ENCODE measurements at regions not wholly inside any gene's neighbourhood (a gene's known extent, or its start where the extent isn't known, plus 50 kb on each side); places are given as distances from the start of the nearest gene placed in this dataset.

- Histone ChIP-seq H3K27me3 (ENCODE audit: insufficient read depth, low read length) (no peaks in the 10 kb centered on the region), H4K5ac (ENCODE audit: insufficient read length, low read depth, low read length) (no peak overlapping the region)
- no peaks in the 10 kb centered on the region for H3K36me3 Mint-ChIP-seq (ENCODE audit: insufficient read depth in 1 of 3, low read depth in 3 of 3)
Measured at GRCh38 chr15:88322461-88322860, 65.9 kb upstream of the NTRK3 start.

More at GRCh38 chr15:88322461-88322860, 65.9 kb upstream of the NTRK3 start:
- no peak overlapping the region for H3K56ac ChIP-seq (ENCODE audit: insufficient read length, low read depth, low read length)
- no peak overlapping the region for H3K23ac ChIP-seq (ENCODE audit: insufficient read length, low read depth, low read length)
- H4K8ac ChIP-seq (replicated peaks; ENCODE audit: insufficient read length, low read depth, low read length) = no peak overlapping the region
- H2BK20ac ChIP-seq (ENCODE audit: low read depth, low read length, poor library complexity, severe bottlenecking) = no peak overlapping the region
- H4K91ac ChIP-seq (ENCODE audit: insufficient read length, low read depth, low read length) = no peak overlapping the region
- H3K79me1 ChIP-seq (ENCODE audit: insufficient read depth, low read depth, low read length, poor library complexity, severe bottlenecking) = no peaks in the 10 kb centered on the region
- H4K20me1 ChIP-seq (ENCODE audit: control insufficient read depth, insufficient read depth, insufficient read length) = no peaks in the 10 kb centered on the region
- no peak overlapping the region for H2AK5ac ChIP-seq (ENCODE audit: insufficient read length, low read length)
- H3K9ac ChIP-seq (ENCODE audit: extremely low read depth, insufficient read length, low read length) = no peak overlapping the region
- Mint-ChIP-seq H3K9me3 (peaks cover 2% of the 10 kb centered on the region in 2 experiments; a peak in 3 of 5 replicates), H3K27ac (no peak overlapping the region), H3K27me3 (ENCODE audit: low read depth) (peaks cover 20% of the 10 kb centered on the region), H3K4me1 (no peaks in the 10 kb centered on the region), H3K4me3 (no peak overlapping the region)
- no peak overlapping the region for H2BK15ac ChIP-seq (ENCODE audit: low read depth, low read length)
- DNase-seq = no peak
- no peak overlapping the region for H2BK120ac ChIP-seq (ENCODE audit: low read depth, low read length, poor library complexity, severe bottlenecking)
- H3K23me2 ChIP-seq (ENCODE audit: insufficient read length, low read depth, low read length, poor library complexity, severe bottlenecking) = no peaks in the 10 kb centered on the region
- H3T11ph ChIP-seq (ENCODE audit: low read length) = no peak overlapping the region
- H3K27ac ChIP-seq (ENCODE audit: insufficient read length, low read depth, low read length) = no peak overlapping the region
- no peak overlapping the region for H2AFZ ChIP-seq (ENCODE audit: low read length)
- H2BK5ac ChIP-seq (ENCODE audit: insufficient read length, low read length) = no peak overlapping the region
- H3K4ac ChIP-seq (ENCODE audit: low read depth, low read length) = no peak overlapping the region
- no CpG with 5 or more reads among the region's 3 CpGs for WGBS (ENCODE audit: extremely low coverage, insufficient read length, low lambda C conversion rate)
- H3K9me3 ChIP-seq (ENCODE audit: control insufficient read depth, low read depth, low read length) = no peaks in the 10 kb centered on the region
- TF ChIP-seq, protein P1, sequence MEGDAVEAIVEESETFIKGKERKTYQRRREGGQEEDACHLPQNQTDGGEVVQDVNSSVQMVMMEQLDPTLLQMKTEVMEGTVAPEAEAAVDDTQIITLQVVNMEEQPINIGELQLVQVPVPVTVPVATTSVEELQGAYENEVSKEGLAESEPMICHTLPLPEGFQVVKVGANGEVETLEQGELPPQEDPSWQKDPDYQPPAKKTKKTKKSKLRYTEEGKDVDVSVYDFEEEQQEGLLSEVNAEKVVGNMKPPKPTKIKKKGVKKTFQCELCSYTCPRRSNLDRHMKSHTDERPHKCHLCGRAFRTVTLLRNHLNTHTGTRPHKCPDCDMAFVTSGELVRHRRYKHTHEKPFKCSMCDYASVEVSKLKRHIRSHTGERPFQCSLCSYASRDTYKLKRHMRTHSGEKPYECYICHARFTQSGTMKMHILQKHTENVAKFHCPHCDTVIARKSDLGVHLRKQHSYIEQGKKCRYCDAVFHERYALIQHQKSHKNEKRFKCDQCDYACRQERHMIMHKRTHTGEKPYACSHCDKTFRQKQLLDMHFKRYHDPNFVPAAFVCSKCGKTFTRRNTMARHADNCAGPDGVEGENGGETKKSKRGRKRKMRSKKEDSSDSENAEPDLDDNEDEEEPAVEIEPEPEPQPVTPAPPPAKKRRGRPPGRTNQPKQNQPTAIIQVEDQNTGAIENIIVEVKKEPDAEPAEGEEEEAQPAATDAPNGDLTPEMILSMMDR (conservative IDR thresholded peaks at IDR 0.05) = no peak
- H3K79me2 ChIP-seq (ENCODE audit: insufficient read depth, low read length) = no peaks in the 10 kb centered on the region
- no peak overlapping the region for H3K18ac ChIP-seq (ENCODE audit: insufficient read length, low read depth, low read length)
- no peaks in the 10 kb centered on the region for H3K4me1 ChIP-seq (ENCODE audit: insufficient read depth, low read length)
- no peak overlapping the region for H2BK12ac ChIP-seq (ENCODE audit: insufficient read length, low read depth, low read length)
- no peak overlapping the region for H3K4me2 ChIP-seq (ENCODE audit: insufficient read depth, insufficient read length, low read length)
- H3K14ac ChIP-seq (ENCODE audit: insufficient read depth, low read length) = no peak overlapping the region

Data from H9 (cell line).